ENCODE measurements at regions not wholly inside any gene's neighbourhood (a gene's known extent, or its start where the extent isn't known, plus 50 kb on each side); places are given as distances from the start of the nearest gene placed in this dataset.

DNA sequence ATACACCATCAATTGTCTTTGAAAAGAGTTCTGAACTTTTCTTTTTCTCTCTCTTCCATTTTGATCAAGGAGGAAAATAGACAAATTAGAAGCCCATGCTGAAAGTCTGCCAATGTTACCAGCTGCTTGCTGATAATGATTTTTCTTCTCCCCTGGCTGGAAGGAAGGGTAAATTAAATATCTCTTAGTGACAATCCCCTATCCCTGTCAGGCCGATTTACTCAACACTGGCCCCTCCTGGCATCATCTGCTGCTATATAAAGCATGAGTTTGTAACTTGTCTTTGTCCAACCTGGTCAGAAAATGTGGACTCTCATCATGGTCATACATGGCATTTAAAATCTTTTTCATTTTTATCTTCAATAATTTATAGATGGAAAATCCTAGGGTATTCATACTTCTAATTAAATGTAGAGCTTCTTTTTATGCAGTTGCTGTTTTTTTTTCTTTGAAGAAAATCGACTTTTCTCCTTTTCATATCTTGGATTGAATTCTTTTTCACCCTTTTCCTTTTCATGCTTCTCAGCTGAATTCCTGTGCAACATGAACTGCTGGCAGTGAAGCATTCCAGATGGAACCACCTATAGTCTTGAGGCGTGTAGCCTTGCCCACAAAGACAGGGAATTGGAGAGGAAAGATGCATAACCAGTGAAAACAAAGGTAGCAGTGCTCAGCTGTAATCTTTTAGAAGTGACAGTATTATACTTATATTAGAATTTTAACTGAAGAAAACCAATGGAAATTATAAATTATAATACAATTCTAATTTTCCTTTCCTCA lies 214.7 kb upstream of the PTGFR start:
- TF ChIP-seq, protein P1, sequence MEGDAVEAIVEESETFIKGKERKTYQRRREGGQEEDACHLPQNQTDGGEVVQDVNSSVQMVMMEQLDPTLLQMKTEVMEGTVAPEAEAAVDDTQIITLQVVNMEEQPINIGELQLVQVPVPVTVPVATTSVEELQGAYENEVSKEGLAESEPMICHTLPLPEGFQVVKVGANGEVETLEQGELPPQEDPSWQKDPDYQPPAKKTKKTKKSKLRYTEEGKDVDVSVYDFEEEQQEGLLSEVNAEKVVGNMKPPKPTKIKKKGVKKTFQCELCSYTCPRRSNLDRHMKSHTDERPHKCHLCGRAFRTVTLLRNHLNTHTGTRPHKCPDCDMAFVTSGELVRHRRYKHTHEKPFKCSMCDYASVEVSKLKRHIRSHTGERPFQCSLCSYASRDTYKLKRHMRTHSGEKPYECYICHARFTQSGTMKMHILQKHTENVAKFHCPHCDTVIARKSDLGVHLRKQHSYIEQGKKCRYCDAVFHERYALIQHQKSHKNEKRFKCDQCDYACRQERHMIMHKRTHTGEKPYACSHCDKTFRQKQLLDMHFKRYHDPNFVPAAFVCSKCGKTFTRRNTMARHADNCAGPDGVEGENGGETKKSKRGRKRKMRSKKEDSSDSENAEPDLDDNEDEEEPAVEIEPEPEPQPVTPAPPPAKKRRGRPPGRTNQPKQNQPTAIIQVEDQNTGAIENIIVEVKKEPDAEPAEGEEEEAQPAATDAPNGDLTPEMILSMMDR (IDR thresholded peaks at IDR 0.05; ENCODE audit: insufficient read depth, low read length), result no peak
- TF ChIP-seq, protein P2, sequence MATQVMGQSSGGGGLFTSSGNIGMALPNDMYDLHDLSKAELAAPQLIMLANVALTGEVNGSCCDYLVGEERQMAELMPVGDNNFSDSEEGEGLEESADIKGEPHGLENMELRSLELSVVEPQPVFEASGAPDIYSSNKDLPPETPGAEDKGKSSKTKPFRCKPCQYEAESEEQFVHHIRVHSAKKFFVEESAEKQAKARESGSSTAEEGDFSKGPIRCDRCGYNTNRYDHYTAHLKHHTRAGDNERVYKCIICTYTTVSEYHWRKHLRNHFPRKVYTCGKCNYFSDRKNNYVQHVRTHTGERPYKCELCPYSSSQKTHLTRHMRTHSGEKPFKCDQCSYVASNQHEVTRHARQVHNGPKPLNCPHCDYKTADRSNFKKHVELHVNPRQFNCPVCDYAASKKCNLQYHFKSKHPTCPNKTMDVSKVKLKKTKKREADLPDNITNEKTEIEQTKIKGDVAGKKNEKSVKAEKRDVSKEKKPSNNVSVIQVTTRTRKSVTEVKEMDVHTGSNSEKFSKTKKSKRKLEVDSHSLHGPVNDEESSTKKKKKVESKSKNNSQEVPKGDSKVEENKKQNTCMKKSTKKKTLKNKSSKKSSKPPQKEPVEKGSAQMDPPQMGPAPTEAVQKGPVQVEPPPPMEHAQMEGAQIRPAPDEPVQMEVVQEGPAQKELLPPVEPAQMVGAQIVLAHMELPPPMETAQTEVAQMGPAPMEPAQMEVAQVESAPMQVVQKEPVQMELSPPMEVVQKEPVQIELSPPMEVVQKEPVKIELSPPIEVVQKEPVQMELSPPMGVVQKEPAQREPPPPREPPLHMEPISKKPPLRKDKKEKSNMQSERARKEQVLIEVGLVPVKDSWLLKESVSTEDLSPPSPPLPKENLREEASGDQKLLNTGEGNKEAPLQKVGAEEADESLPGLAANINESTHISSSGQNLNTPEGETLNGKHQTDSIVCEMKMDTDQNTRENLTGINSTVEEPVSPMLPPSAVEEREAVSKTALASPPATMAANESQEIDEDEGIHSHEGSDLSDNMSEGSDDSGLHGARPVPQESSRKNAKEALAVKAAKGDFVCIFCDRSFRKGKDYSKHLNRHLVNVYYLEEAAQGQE (IDR thresholded peaks at IDR 0.05; ENCODE audit: insufficient replicate concordance, low read depth), result no peak

Measured in HL-60 (cell line).